ENCODE measurements at regions not wholly inside any gene's neighbourhood (a gene's known extent, or its start where the extent isn't known, plus 50 kb on each side); places are given as distances from the start of the nearest gene placed in this dataset.

- H3K4me3 ChIP-seq (ENCODE audit: low read length): no peak overlapping the region
- H3K4me3 Mint-ChIP-seq: no peak overlapping the region
- H3K27ac Mint-ChIP-seq: no peak overlapping the region
- H3K9me3 ChIP-seq (ENCODE audit: control insufficient read depth in 1 of 2, insufficient read depth in 1 of 2, low read length in 2 of 2): peaks cover 0 to 3% of the 10 kb centered on the region in 2 experiments
- H3K4me1 ChIP-seq (ENCODE audit: insufficient read depth, low read length): no peaks in the 10 kb centered on the region
- H3K9me3 Mint-ChIP-seq: no peaks in the 10 kb centered on the region
- H3K27me3 Mint-ChIP-seq: no peaks in the 10 kb centered on the region
- no peaks in the 10 kb centered on the region for H3K36me3 ChIP-seq (ENCODE audit: insufficient read depth, low read length)
- CTCF ChIA-PET: no interaction called here
- no peaks in the 10 kb centered on the region for H3K27me3 ChIP-seq (ENCODE audit: control insufficient read depth in 1 of 2, insufficient read depth in 2 of 2, low read length in 2 of 2)
- no peak overlapping the region for H3K27ac ChIP-seq (ENCODE audit: low read depth in 1 of 2, low read length in 2 of 2)
- no peaks in the 10 kb centered on the region for H3K4me1 Mint-ChIP-seq (ENCODE audit: low read depth)
- DNase-seq (no peak), ATAC-seq (ENCODE audit: poor library complexity) (no peak)
- intact Hi-C loops (cut with DNase I, micrococcal nuclease): no loop called here
- TF ChIP-seq CTCF (IDR thresholded peaks at IDR 0.05): no peak
- no peaks in the 10 kb centered on the region for H3K36me3 Mint-ChIP-seq (ENCODE audit: low read depth)
- POLR2A ChIA-PET: no interaction called here
These were observed 1182.3 kb downstream of the OTOL1 start for GRCh38 chr3:162678941-162679340.

- H3K4me3 Mint-ChIP-seq: no peak overlapping the region
- Histone ChIP-seq H3K9me3 (ENCODE audit: control insufficient read depth in 1 of 2, insufficient read depth in 1 of 2, low read length in 2 of 2) (peaks cover 0 to 5% of the 10 kb centered on the region in 2 experiments), H3K4me3 (ENCODE audit: low read length) (no peak overlapping the region), H3K27ac (ENCODE audit: low read depth in 1 of 2, low read length in 2 of 2) (no peak overlapping the region), H3K36me3 (ENCODE audit: insufficient read depth, low read length) (no peaks in the 10 kb centered on the region), H3K27me3 (ENCODE audit: control insufficient read depth in 1 of 2, insufficient read depth in 2 of 2, low read length in 2 of 2) (no peaks in the 10 kb centered on the region), H3K4me1 (ENCODE audit: insufficient read depth, low read length) (no peaks in the 10 kb centered on the region)
- no peak overlapping the region for H3K27ac Mint-ChIP-seq
- DNase-seq (no peak), ATAC-seq (ENCODE audit: poor library complexity) (no peak)
- H3K27me3 Mint-ChIP-seq: no peaks in the 10 kb centered on the region
- no peaks in the 10 kb centered on the region for H3K4me1 Mint-ChIP-seq (ENCODE audit: low read depth)
- no peaks in the 10 kb centered on the region for H3K9me3 Mint-ChIP-seq
- no peak for TF ChIP-seq CTCF (IDR thresholded peaks at IDR 0.05)
- intact Hi-C loops (cut with DNase I, micrococcal nuclease): no loop called here
- CTCF ChIA-PET: no interaction called here
- H3K36me3 Mint-ChIP-seq (ENCODE audit: low read depth): no peaks in the 10 kb centered on the region
- POLR2A ChIA-PET: no interaction called here
These were observed 1187.7 kb downstream of the OTOL1 start for GRCh38 chr3:162684260-162684659.

DNA sequence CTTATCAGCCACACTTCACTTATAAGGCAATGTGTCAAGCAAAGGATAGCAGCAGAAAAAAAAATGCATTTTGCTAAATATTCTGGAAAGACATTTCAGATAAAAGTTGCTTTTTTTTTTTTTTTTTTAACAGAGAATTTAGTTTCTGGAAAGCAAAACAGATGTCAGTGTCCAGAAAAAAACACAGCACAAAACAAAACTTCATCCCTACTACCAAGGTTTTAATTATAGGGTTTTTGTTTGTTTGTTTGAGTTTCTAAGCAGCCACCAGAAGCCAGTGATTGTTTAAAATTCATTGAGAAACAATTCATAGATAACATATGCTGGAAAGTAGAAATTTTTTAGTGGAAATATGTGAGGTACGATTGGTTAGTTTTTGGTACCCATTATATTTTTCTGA lies 1202.7 kb downstream of the OTOL1 start:
- CTCF ChIA-PET: no interaction called here
- DNase-seq (no peak), ATAC-seq (ENCODE audit: poor library complexity) (no peak)
- H3K27me3 ChIP-seq (ENCODE audit: control insufficient read depth in 1 of 2, insufficient read depth in 2 of 2, low read length in 2 of 2): no peaks in the 10 kb centered on the region
- Mint-ChIP-seq H3K27me3 (no peaks in the 10 kb centered on the region), H3K4me3 (no peak overlapping the region), H3K36me3 (ENCODE audit: low read depth) (no peaks in the 10 kb centered on the region), H3K4me1 (ENCODE audit: low read depth) (no peaks in the 10 kb centered on the region), H3K9me3 (no peaks in the 10 kb centered on the region), H3K27ac (no peak overlapping the region)
- H3K36me3 ChIP-seq (ENCODE audit: insufficient read depth, low read length): no peaks in the 10 kb centered on the region
- peaks cover 0 to 9% of the 10 kb centered on the region in 2 experiments for H3K9me3 ChIP-seq (ENCODE audit: control insufficient read depth in 1 of 2, insufficient read depth in 1 of 2, low read length in 2 of 2)
- no peaks in the 10 kb centered on the region for H3K4me1 ChIP-seq (ENCODE audit: insufficient read depth, low read length)
- POLR2A ChIA-PET: no interaction called here
- no peak for TF ChIP-seq CTCF (IDR thresholded peaks at IDR 0.05)
- intact Hi-C loops (cut with DNase I, micrococcal nuclease): no loop called here
- H3K27ac ChIP-seq (ENCODE audit: low read depth in 1 of 2, low read length in 2 of 2): no peak overlapping the region
- no peak overlapping the region for H3K4me3 ChIP-seq (ENCODE audit: low read length)

All from CD4-positive, alpha-beta T cell (primary cell).